ENCODE measurements at regions not wholly inside any gene's neighbourhood (a gene's known extent, or its start where the extent isn't known, plus 50 kb on each side); places are given as distances from the start of the nearest gene placed in this dataset.

- no peak for TF ChIP-seq CTCF (IDR thresholded peaks at IDR 0.05; ENCODE audit: low read depth, low read length, missing input control)
- TF ChIP-seq ATF3 (IDR thresholded peaks at IDR 0.05), result no peak
- no peak for TF ChIP-seq ZBTB33 (IDR thresholded peaks at IDR 0.05)
- TF ChIP-seq RAD21 (IDR thresholded peaks at IDR 0.05), result no peak
- no peak for TF ChIP-seq YY1 (IDR thresholded peaks at IDR 0.05)
- no peak for TF ChIP-seq SP1 (IDR thresholded peaks at IDR 0.05)
- TF ChIP-seq REST (IDR thresholded peaks at IDR 0.05), result no peak
- TF ChIP-seq GABPA (IDR thresholded peaks at IDR 0.05 in 1 of 2, conservative IDR thresholded peaks at IDR 0.05 in 1 of 2), result no peak
- TF ChIP-seq TAF1 (conservative IDR thresholded peaks at IDR 0.05), result no peak
- no peak for TF ChIP-seq JUND (IDR thresholded peaks at IDR 0.05)
- TF ChIP-seq RXRA (IDR thresholded peaks at IDR 0.05), result no peak
These were observed 765.4 kb upstream of the SPRY2 start for GRCh38 chr13:81106348-81106747.
